Ishikawa (cell line): ENCODE measurements at regions not wholly inside any gene's neighbourhood (a gene's known extent, or its start where the extent isn't known, plus 50 kb on each side); places are given as distances from the start of the nearest gene placed in this dataset.

Experiments
- CEBPB ChIP-seq: IDR thresholded peaks from 2 replicates; pipeline ENCODE4 v1.6.1; 2012
- EGR1 ChIP-seq: IDR thresholded peaks from 2 replicates; pipeline ENCODE4 v1.6.1; 2012
- EP300 ChIP-seq: IDR thresholded peaks from 2 replicates; pipeline ENCODE4 v1.6.1; 2012; ENCODE audit warnings: borderline replicate concordance
- FOXM1 ChIP-seq: IDR thresholded peaks from 2 replicates; pipeline ENCODE4 v1.6.1; 2012; ENCODE audit warnings: low read depth, borderline replicate concordance
- MAX ChIP-seq: IDR thresholded peaks from 2 replicates; pipeline ENCODE4 v1.6.1; 2012
- NFIC ChIP-seq: IDR thresholded peaks from 2 replicates; pipeline ENCODE4 v1.6.1; 2012
- RAD21 ChIP-seq: IDR thresholded peaks from 2 replicates; pipeline ENCODE4 v1.6.1; 2012; ENCODE audit warnings: low read depth
- TCF12 ChIP-seq: IDR thresholded peaks from 2 replicates; pipeline ENCODE4 v1.6.1; 2012; ENCODE audit warnings: low read depth
- TEAD4 ChIP-seq: IDR thresholded peaks from 2 replicates; pipeline ENCODE4 v1.6.1; 2012
- USF1 ChIP-seq: IDR thresholded peaks from 2 replicates; pipeline ENCODE4 v1.6.1; 2012
- TF ChIP-seq, protein P1 (sequence below): IDR thresholded peaks from 2 replicates; pipeline ENCODE4 v1.6.1; 2012; ENCODE audit warnings: low read depth, mild to moderate bottlenecking

GRCh38 chr11:119941171-119941570, 196.7 kb downstream of the TRIM29 start:
- TF ChIP-seq EGR1: no peak
- no peak for TF ChIP-seq EP300
- TF ChIP-seq TCF12: no peak
- no peak for TF ChIP-seq CEBPB
- no peak for TF ChIP-seq RAD21
- TF ChIP-seq, protein P1, sequence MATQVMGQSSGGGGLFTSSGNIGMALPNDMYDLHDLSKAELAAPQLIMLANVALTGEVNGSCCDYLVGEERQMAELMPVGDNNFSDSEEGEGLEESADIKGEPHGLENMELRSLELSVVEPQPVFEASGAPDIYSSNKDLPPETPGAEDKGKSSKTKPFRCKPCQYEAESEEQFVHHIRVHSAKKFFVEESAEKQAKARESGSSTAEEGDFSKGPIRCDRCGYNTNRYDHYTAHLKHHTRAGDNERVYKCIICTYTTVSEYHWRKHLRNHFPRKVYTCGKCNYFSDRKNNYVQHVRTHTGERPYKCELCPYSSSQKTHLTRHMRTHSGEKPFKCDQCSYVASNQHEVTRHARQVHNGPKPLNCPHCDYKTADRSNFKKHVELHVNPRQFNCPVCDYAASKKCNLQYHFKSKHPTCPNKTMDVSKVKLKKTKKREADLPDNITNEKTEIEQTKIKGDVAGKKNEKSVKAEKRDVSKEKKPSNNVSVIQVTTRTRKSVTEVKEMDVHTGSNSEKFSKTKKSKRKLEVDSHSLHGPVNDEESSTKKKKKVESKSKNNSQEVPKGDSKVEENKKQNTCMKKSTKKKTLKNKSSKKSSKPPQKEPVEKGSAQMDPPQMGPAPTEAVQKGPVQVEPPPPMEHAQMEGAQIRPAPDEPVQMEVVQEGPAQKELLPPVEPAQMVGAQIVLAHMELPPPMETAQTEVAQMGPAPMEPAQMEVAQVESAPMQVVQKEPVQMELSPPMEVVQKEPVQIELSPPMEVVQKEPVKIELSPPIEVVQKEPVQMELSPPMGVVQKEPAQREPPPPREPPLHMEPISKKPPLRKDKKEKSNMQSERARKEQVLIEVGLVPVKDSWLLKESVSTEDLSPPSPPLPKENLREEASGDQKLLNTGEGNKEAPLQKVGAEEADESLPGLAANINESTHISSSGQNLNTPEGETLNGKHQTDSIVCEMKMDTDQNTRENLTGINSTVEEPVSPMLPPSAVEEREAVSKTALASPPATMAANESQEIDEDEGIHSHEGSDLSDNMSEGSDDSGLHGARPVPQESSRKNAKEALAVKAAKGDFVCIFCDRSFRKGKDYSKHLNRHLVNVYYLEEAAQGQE: no peak
- no peak for TF ChIP-seq FOXM1
- no peak for TF ChIP-seq TEAD4
- TF ChIP-seq MAX: no peak
- no peak for TF ChIP-seq NFIC
- TF ChIP-seq USF1: no peak
